ENCODE measurements at regions not wholly inside any gene's neighbourhood (a gene's known extent, or its start where the extent isn't known, plus 50 kb on each side); places are given as distances from the start of the nearest gene placed in this dataset.

DNA sequence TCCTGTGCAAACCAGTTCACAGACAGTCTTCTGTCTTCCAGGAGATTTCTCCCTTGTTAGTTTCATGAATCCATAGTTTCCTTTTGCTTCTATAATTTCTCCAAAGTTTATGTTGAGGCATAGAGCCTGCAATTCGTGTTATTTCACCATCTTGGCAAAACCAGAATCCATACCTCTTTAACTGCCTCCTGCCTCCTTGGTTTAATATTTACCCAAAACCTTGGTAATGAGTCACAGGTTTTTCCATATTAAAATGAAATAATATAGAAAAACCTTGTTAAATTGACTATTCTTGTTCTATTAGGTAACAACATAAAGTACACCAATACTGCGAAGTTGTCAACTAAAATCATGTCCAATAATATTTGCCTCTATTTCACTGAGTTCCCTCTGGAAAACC is 459.7 kb downstream of the HINT1 start:
- TF ChIP-seq EP300 (IDR thresholded peaks at IDR 0.05; ENCODE audit: low read length): no peak
- TF ChIP-seq SIN3A (IDR thresholded peaks at IDR 0.05; ENCODE audit: borderline replicate concordance in 2 of 2, control insufficient read depth in 1 of 2, low read depth in 2 of 2, low read length in 2 of 2): no peak
- no peak for TF ChIP-seq RCOR1 (IDR thresholded peaks at IDR 0.05; ENCODE audit: borderline replicate concordance in 1 of 2, low read depth in 2 of 2, low read length in 2 of 2)
- no peak for TF ChIP-seq MYC (IDR thresholded peaks at IDR 0.05; ENCODE audit: low read depth, low read length)
- TF ChIP-seq MYC (CRISPR knock-in tag; IDR thresholded peaks at IDR 0.05; ENCODE audit: borderline replicate concordance, low read depth): no peak
- TF ChIP-seq SMC3 (conservative IDR thresholded peaks at IDR 0.05; ENCODE audit: insufficient read depth, low read depth, low read length): no peak
